SK-N-MC (cell line): ENCODE measurements at regions not wholly inside any gene's neighbourhood (a gene's known extent, or its start where the extent isn't known, plus 50 kb on each side); places are given as distances from the start of the nearest gene placed in this dataset.

ENCODE experiments used
- EZH2 ChIP-seq: fragments of 200-600 bp; sonication (generic); IDR thresholded peaks from one replicate; pipeline ENCODE4 v1.6.1; 2017; ENCODE audit warnings: antibody characterized with exemption
- FOXP2 ChIP-seq: optimal IDR thresholded peaks from 2 replicates; pipeline ENCODE3; 2011; ENCODE audit warnings: mild to moderate bottlenecking, moderate library complexity; ENCODE audit not compliant: insufficient read depth; ENCODE audit errors: extremely low read length, control extremely low read depth
- POLR2AphosphoS5 ChIP-seq: IDR thresholded peaks from 2 replicates; pipeline ENCODE4 v1.6.1; 2012; ENCODE audit warnings: mild to moderate bottlenecking, low read depth, low read length, borderline replicate concordance

DNA sequence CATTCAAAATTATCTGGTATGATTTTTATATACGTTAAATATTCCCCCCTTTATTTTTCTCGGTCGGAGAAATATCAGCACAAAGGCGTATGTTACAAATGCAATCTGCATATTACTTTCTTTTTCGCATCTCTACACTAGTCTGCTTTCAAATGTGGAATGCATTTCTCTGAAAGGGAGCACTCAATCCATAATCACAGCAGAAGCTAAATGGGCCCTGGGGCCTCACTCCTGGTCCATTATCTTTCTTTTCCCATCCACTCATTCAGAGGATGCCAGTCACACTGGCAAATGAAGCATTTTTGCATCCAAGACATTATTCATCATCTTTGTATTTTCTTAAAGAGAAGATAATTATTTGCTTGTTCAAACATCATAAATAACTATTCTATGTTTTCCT, 295.2 kb upstream of the LRP1B start:
- TF ChIP-seq POLR2AphosphoS5 (no peak), EZH2 (no peak), FOXP2 (no peak)
